ENCODE measurements at regions not wholly inside any gene's neighbourhood (a gene's known extent, or its start where the extent isn't known, plus 50 kb on each side); places are given as distances from the start of the nearest gene placed in this dataset.

GRCh38 chr17:73952480-73953205, 250.8 kb upstream of the RPL38 start:
- peak in 1 of 3 experiments; percentile 36 for DNase-seq (ENCODE audit: low read depth in 3 of 3)

GRCh38 chr17:73953206-73954033, 250.1 kb upstream of the RPL38 start:
- no peak for DNase-seq (ENCODE audit: low read depth in 3 of 3)

- DNase-seq (ENCODE audit: low read depth in 3 of 3): no peak
These were observed 248.5 kb upstream of the RPL38 start for GRCh38 chr17:73954951-73955350.

- DNase-seq (ENCODE audit: low read depth in 3 of 3): no peak
These were observed 247.9 kb upstream of the RPL38 start for GRCh38 chr17:73955616-73956015.

GRCh38 chr17:73956169-73956568, 247.3 kb upstream of the RPL38 start:
- DNase-seq (ENCODE audit: low read depth in 3 of 3): no peak

GRCh38 chr17:73956595-73957465, 246.6 kb upstream of the RPL38 start:
- peak; percentile 10 to 51 (median 15) for DNase-seq (ENCODE audit: low read depth in 3 of 3)

GRCh38 chr17:73957564-73957963, 245.9 kb upstream of the RPL38 start:
- no peak for DNase-seq (ENCODE audit: low read depth in 3 of 3)

- no peak for DNase-seq (ENCODE audit: low read depth in 3 of 3)
These were observed 245.0 kb upstream of the RPL38 start for GRCh38 chr17:73958453-73958852.

- DNase-seq (ENCODE audit: low read depth in 3 of 3): no peak
These were observed 243.0 kb upstream of the RPL38 start for GRCh38 chr17:73960469-73960868.

- DNase-seq (ENCODE audit: low read depth in 3 of 3): no peak
These were observed 241.2 kb upstream of the RPL38 start for GRCh38 chr17:73962308-73962707.

- no peak for DNase-seq (ENCODE audit: low read depth in 3 of 3)
These were observed 234.8 kb upstream of the RPL38 start for GRCh38 chr17:73968680-73969079.

GRCh38 chr17:73969956-73970355, 233.5 kb upstream of the RPL38 start:
- DNase-seq (ENCODE audit: low read depth in 3 of 3): no peak

GRCh38 chr17:73971127-73971526, 232.4 kb upstream of the RPL38 start:
- DNase-seq (ENCODE audit: low read depth in 3 of 3): no peak

GRCh38 chr17:73972056-73972455, 231.4 kb upstream of the RPL38 start:
- no peak for DNase-seq (ENCODE audit: low read depth in 3 of 3)

GRCh38 chr17:73972901-73973300, 230.6 kb upstream of the RPL38 start:
- DNase-seq (ENCODE audit: low read depth in 3 of 3): no peak

- DNase-seq (ENCODE audit: low read depth in 3 of 3): no peak
These were observed 229.7 kb upstream of the RPL38 start for GRCh38 chr17:73973586-73974409.

GRCh38 chr17:73974536-73974935, 228.9 kb upstream of the RPL38 start:
- no peak for DNase-seq (ENCODE audit: low read depth in 3 of 3)

- DNase-seq (ENCODE audit: low read depth in 3 of 3): no peak
These were observed 227.3 kb upstream of the RPL38 start for GRCh38 chr17:73976147-73976546.

GRCh38 chr17:73976676-73977521, 226.6 kb upstream of the RPL38 start:
- no peak for DNase-seq (ENCODE audit: low read depth in 3 of 3)

- DNase-seq (ENCODE audit: low read depth in 3 of 3): no peak
These were observed 223.0 kb upstream of the RPL38 start for GRCh38 chr17:73980517-73980916.
